ENCODE measurements at regions not wholly inside any gene's neighbourhood (a gene's known extent, or its start where the extent isn't known, plus 50 kb on each side); places are given as distances from the start of the nearest gene placed in this dataset.
"Not testable (repeated sequence)": the region's sequence is repeated elsewhere in the genome, so short reads cannot be mapped to it uniquely, and the experiment has no call there.

GRCh38 chr5:124932791-124933600 is 186.6 kb upstream of the ZNF608 start:
- no peak for DNase-seq

GRCh38 chr5:124935065-124935464 is 188.6 kb upstream of the ZNF608 start:
- no peak for DNase-seq

GRCh38 chr5:124936626-124936933 is 190.1 kb upstream of the ZNF608 start:
- DNase-seq = no peak

GRCh38 chr5:124941051-124942049 is 194.9 kb upstream of the ZNF608 start:
- DNase-seq = no peak

GRCh38 chr5:124948062-124948753 is 201.8 kb upstream of the ZNF608 start:
- no peak for DNase-seq

- no peak for DNase-seq
Observed at GRCh38 chr5:124948754-124949275, 202.4 kb upstream of the ZNF608 start.

GRCh38 chr5:124949862-124950261 is 203.4 kb upstream of the ZNF608 start:
- DNase-seq = no peak

GRCh38 chr5:124951105-124951504 is 204.7 kb upstream of the ZNF608 start:
- no peak for DNase-seq

GRCh38 chr5:124951661-124952060 is 205.2 kb upstream of the ZNF608 start:
- DNase-seq = no peak

GRCh38 chr5:124952079-124952478 is 205.6 kb upstream of the ZNF608 start:
- DNase-seq = no peak

GRCh38 chr5:124952566-124952965 is 206.1 kb upstream of the ZNF608 start:
- no peak for DNase-seq

GRCh38 chr5:124954784-124955183 is 208.3 kb upstream of the ZNF608 start:
- no peak for DNase-seq

GRCh38 chr5:124956471-124957029 is 210.1 kb upstream of the ZNF608 start:
- DNase-seq = no peak

- DNase-seq = no peak
Observed at GRCh38 chr5:124957063-124957462, 210.6 kb upstream of the ZNF608 start.

- DNase-seq = no peak
Observed at GRCh38 chr5:124960266-124960665, 213.8 kb upstream of the ZNF608 start.

- no peak for DNase-seq
Observed at GRCh38 chr5:124961521-124961920, 215.1 kb upstream of the ZNF608 start.

- no peak for DNase-seq
Observed at GRCh38 chr5:124962111-124962510, 215.7 kb upstream of the ZNF608 start.

- DNase-seq = no peak
Observed at GRCh38 chr5:124962735-124963134, 216.3 kb upstream of the ZNF608 start.

GRCh38 chr5:124963236-124963919 is 216.9 kb upstream of the ZNF608 start:
- DNase-seq = no peak

GRCh38 chr5:124966741-124967140 is 220.3 kb upstream of the ZNF608 start:
- DNase-seq = not testable (repeated sequence)

- not testable (repeated sequence) for DNase-seq
Observed at GRCh38 chr5:124970381-124970780, 223.9 kb upstream of the ZNF608 start.

- no peak for DNase-seq
Observed at GRCh38 chr5:124972703-124973102, 226.3 kb upstream of the ZNF608 start.
